Large intestine (tissue), 3 donors: ENCODE measurements at regions not wholly inside any gene's neighbourhood (a gene's known extent, or its start where the extent isn't known, plus 50 kb on each side); places are given as distances from the start of the nearest gene placed in this dataset.

Experiments
- DNase-seq, 2 donors: peaks; one replicate each; pipeline versions ENCODE4 v3.0.0 to v3.0.0-alpha.2; 2013
- H3K27ac ChIP-seq: one replicate; pipeline ENCODE4 v1.5.1; 2013; ENCODE audit warnings: low read length
- H3K27me3 ChIP-seq: 2 replicates; pipeline ENCODE4 v1.6.1; 2013; ENCODE audit warnings: low read length; ENCODE audit not compliant: control insufficient read depth, insufficient read depth
- H3K36me3 ChIP-seq: 2 replicates; pipeline ENCODE4 v1.6.1; 2013; ENCODE audit warnings: low read length; ENCODE audit not compliant: control insufficient read depth, insufficient read depth
- H3K4me1 ChIP-seq: one replicate; pipeline ENCODE4 v1.6.1; 2013; ENCODE audit warnings: low read length; ENCODE audit not compliant: control insufficient read depth, insufficient read depth
- H3K4me3 ChIP-seq: one replicate; pipeline ENCODE4 v1.5.1; 2013; ENCODE audit warnings: low read length
- H3K9me3 ChIP-seq: one replicate; pipeline ENCODE4 v1.6.1; 2013; ENCODE audit warnings: mild to moderate bottlenecking, low read depth, low read length, moderate library complexity; ENCODE audit not compliant: control insufficient read depth
- WGBS: methylation state at CpG from one replicate; pipeline ENCODE4 v1.1.5; 2013; ENCODE audit warnings: low lambda C conversion rate; ENCODE audit not compliant: insufficient coverage; 5-methylcytosine and 5-hydroxymethylcytosine counted together

- H3K4me3 ChIP-seq, result no peak overlapping the region
- peaks cover 3% of the 10 kb centered on the region for H3K27me3 ChIP-seq
- no peaks in the 10 kb centered on the region for H3K4me1 ChIP-seq
- 100% methylated on average over 1 of the region's 2 CpGs for WGBS
- no peaks in the 10 kb centered on the region for H3K9me3 ChIP-seq
- DNase-seq, result no peak
- no peaks in the 10 kb centered on the region for H3K36me3 ChIP-seq
- H3K27ac ChIP-seq, result no peak overlapping the region
These were observed 98.2 kb upstream of the RASGRP1 start for GRCh38 chr15:38662805-38663204.

- no peak for DNase-seq
- no peaks in the 10 kb centered on the region for H3K9me3 ChIP-seq
- no peak overlapping the region for H3K4me3 ChIP-seq
- H3K4me1 ChIP-seq, result no peaks in the 10 kb centered on the region
- no peaks in the 10 kb centered on the region for H3K36me3 ChIP-seq
- WGBS, result 92% methylated on average over 2 of the region's 3 CpGs
- H3K27me3 ChIP-seq, result peaks cover 6% of the 10 kb centered on the region
- H3K27ac ChIP-seq, result no peak overlapping the region
These were observed 101.1 kb upstream of the RASGRP1 start for GRCh38 chr15:38665586-38666305.

GRCh38 chr15:38666865-38667510 lies 102.4 kb upstream of the RASGRP1 start:
- H3K27ac ChIP-seq, result no peak overlapping the region
- no peaks in the 10 kb centered on the region for H3K9me3 ChIP-seq
- peaks cover 6% of the 10 kb centered on the region for H3K27me3 ChIP-seq
- WGBS, result 53% methylated on average over 3 of the region's 4 CpGs
- DNase-seq, result no peak
- no peaks in the 10 kb centered on the region for H3K4me1 ChIP-seq
- H3K4me3 ChIP-seq, result no peak overlapping the region
- no peaks in the 10 kb centered on the region for H3K36me3 ChIP-seq

- peaks cover 6% of the 10 kb centered on the region for H3K27me3 ChIP-seq
- no peaks in the 10 kb centered on the region for H3K4me1 ChIP-seq
- DNase-seq, result no peak
- no peak overlapping the region for H3K4me3 ChIP-seq
- no peak overlapping the region for H3K27ac ChIP-seq
- no CpG with 5 or more reads among the region's 5 CpGs for WGBS
- no peaks in the 10 kb centered on the region for H3K9me3 ChIP-seq
- no peaks in the 10 kb centered on the region for H3K36me3 ChIP-seq
These were observed 103.6 kb upstream of the RASGRP1 start for GRCh38 chr15:38667890-38668850.

- Histone ChIP-seq H3K9me3 (no peaks in the 10 kb centered on the region), H3K27ac (no peak overlapping the region), H3K27me3 (peaks cover 6% of the 10 kb centered on the region), H3K36me3 (no peaks in the 10 kb centered on the region), H3K4me3 (no peak overlapping the region), H3K4me1 (no peaks in the 10 kb centered on the region)
- no peak for DNase-seq
- 55% methylated on average over 5 of the region's 8 CpGs for WGBS
These were observed 104.3 kb upstream of the RASGRP1 start for GRCh38 chr15:38668898-38669391.

- Histone ChIP-seq H3K36me3 (no peaks in the 10 kb centered on the region), H3K4me3 (no peak overlapping the region), H3K9me3 (no peaks in the 10 kb centered on the region), H3K4me1 (no peaks in the 10 kb centered on the region), H3K27me3 (peaks cover 6% of the 10 kb centered on the region), H3K27ac (no peak overlapping the region)
- DNase-seq, result no peak
- WGBS, result no CpG with 5 or more reads among the region's 3 CpGs
These were observed 105.8 kb upstream of the RASGRP1 start for GRCh38 chr15:38670128-38671005.

- no peak for DNase-seq
- Histone ChIP-seq H3K9me3 (no peaks in the 10 kb centered on the region), H3K4me3 (no peak overlapping the region), H3K4me1 (no peaks in the 10 kb centered on the region), H3K27me3 (peaks cover 6% of the 10 kb centered on the region), H3K36me3 (no peaks in the 10 kb centered on the region), H3K27ac (no peak overlapping the region)
- no CpG with 5 or more reads among the region's 2 CpGs for WGBS
These were observed 106.4 kb upstream of the RASGRP1 start for GRCh38 chr15:38671006-38671387.

GRCh38 chr15:38671675-38672254 lies 107.2 kb upstream of the RASGRP1 start:
- no peak overlapping the region for H3K4me3 ChIP-seq
- H3K27me3 ChIP-seq, result peaks cover 6% of the 10 kb centered on the region
- DNase-seq, result no peak
- no peaks in the 10 kb centered on the region for H3K9me3 ChIP-seq
- H3K27ac ChIP-seq, result no peak overlapping the region
- 60% methylated on average over 1 of the region's 6 CpGs for WGBS
- no peaks in the 10 kb centered on the region for H3K4me1 ChIP-seq
- H3K36me3 ChIP-seq, result no peaks in the 10 kb centered on the region

- 67% methylated on average over 1 of the region's 1 CpG for WGBS
- Histone ChIP-seq H3K36me3 (no peaks in the 10 kb centered on the region), H3K27ac (no peak overlapping the region), H3K27me3 (peaks cover 6% of the 10 kb centered on the region), H3K9me3 (no peaks in the 10 kb centered on the region), H3K4me3 (no peak overlapping the region), H3K4me1 (no peaks in the 10 kb centered on the region)
- no peak for DNase-seq
These were observed 107.7 kb upstream of the RASGRP1 start for GRCh38 chr15:38672273-38672672.
